Neural progenitor cell (in vitro differentiated cells): ENCODE measurements at regions not wholly inside any gene's neighbourhood (a gene's known extent, or its start where the extent isn't known, plus 50 kb on each side); places are given as distances from the start of the nearest gene placed in this dataset.

Experiments used
- DNase-seq: peaks from one replicate; pipeline ENCODE4 v3.0.0-alpha.2; 2016; ENCODE audit warnings: low spot score
- H2AFZ ChIP-seq: fragments of 200-600 bp; sonication (generic); replicated peaks from 2 replicates; pipeline ENCODE4 v1.6.1; 2016; ENCODE audit warnings: antibody characterized with exemption
- H3F3A ChIP-seq: fragments of 200-600 bp; sonication (generic); 2 replicates; pipeline ENCODE4 v1.6.1; 2016; ENCODE audit warnings: antibody characterized with exemption, low read depth
- H3K27ac ChIP-seq: fragments of 200-600 bp; sonication (generic); 2 replicates; pipeline ENCODE4 v1.5.1; 2016; ENCODE audit warnings: mild to moderate bottlenecking
- H3K27me3 ChIP-seq: fragments of 200-600 bp; sonication (generic); 2 replicates; pipeline ENCODE4 v1.6.1; 2016; ENCODE audit warnings: mild to moderate bottlenecking, moderate library complexity
- H3K36me3 ChIP-seq: fragments of 200-600 bp; sonication (generic); 2 replicates; pipeline ENCODE4 v1.5.1; 2016
- H3K4me1 ChIP-seq: fragments of 200-600 bp; sonication (generic); 2 replicates; pipeline ENCODE4 v1.6.1; 2016; ENCODE audit warnings: mixed run types
- H3K4me2 ChIP-seq: fragments of 200-600 bp; sonication (generic); 2 replicates; pipeline ENCODE4 v1.6.1; 2016
- H3K4me3 ChIP-seq: fragments of 200-600 bp; sonication (generic); 2 replicates; pipeline ENCODE4 v1.5.1; 2016
- H3K79me2 ChIP-seq: fragments of 200-600 bp; sonication (generic); 2 replicates; pipeline ENCODE4 v1.6.1; 2016; ENCODE audit warnings: low read depth
- H3K9ac ChIP-seq: fragments of 200-600 bp; sonication (generic); 2 replicates; pipeline ENCODE4 v1.6.1; 2016
- H3K9me3 ChIP-seq: fragments of 200-600 bp; sonication (generic); 2 replicates; pipeline ENCODE4 v1.5.1; 2016; ENCODE audit warnings: low read depth
- H4K20me1 ChIP-seq: fragments of 200-600 bp; sonication (generic); 2 replicates; pipeline ENCODE4 v1.6.1; 2016; ENCODE audit warnings: low read depth
- H3K27ac Mint-ChIP-seq: 3 replicates; pipeline ENCODE4 v1.8.0; 2021; ENCODE audit warnings: mixed read lengths
- H3K27me3 Mint-ChIP-seq: 2 replicates; pipeline ENCODE4 v1.8.0; 2022; ENCODE audit warnings: low read depth, mild to moderate bottlenecking, inconsistent platforms, moderate library complexity, mixed read lengths; ENCODE audit not compliant: insufficient read depth
- H3K36me3 Mint-ChIP-seq: 3 replicates; pipeline ENCODE4 v1.8.0; 2021; ENCODE audit warnings: mixed read lengths
- H3K4me1 Mint-ChIP-seq: 3 replicates; pipeline ENCODE4 v1.8.0; 2021; ENCODE audit warnings: mixed read lengths
- H3K4me3 Mint-ChIP-seq: 3 replicates; pipeline ENCODE4 v1.8.0; 2021; ENCODE audit warnings: mild to moderate bottlenecking, moderate library complexity, mixed read lengths
- H3K9me3 Mint-ChIP-seq: 3 replicates; pipeline ENCODE4 v1.8.0; 2020; ENCODE audit warnings: mixed read lengths
- CTCF ChIP-seq: fragments of 200-600 bp; sonication (generic); IDR thresholded peaks from 2 replicates; pipeline ENCODE4 v1.5.1; 2017; ENCODE audit warnings: antibody characterized with exemption, mild to moderate bottlenecking
- EZH2 ChIP-seq: fragments of 200-600 bp; sonication (generic); IDR thresholded peaks from 2 replicates; pipeline ENCODE4 v1.6.1; 2017; ENCODE audit warnings: antibody characterized with exemption, mild to moderate bottlenecking, moderate library complexity
- EZH2phosphoT487 ChIP-seq: fragments of 200-600 bp; sonication (generic); IDR thresholded peaks from 2 replicates; pipeline ENCODE4 v1.6.1; 2017; ENCODE audit warnings: antibody characterized with exemption

DNA sequence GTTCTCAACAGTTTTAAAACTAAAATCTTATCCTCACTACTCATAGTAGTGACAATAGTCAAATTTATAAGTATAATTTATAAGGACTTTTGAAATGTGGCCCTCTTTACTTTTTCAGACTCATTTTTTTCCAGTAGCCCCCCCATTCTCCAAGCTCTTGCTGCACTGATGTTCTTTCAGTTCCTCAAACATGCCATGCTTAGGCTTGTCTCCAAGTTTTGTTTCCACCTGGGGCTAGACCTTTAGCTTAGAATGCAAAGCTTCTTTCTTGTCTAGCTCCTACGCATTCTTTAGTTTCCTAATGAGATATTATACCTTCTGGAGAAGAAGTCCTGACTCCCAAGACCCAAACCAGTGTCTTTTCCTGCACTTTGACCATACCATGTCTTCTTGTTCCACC lies 222.6 kb downstream of the NOL4 start:
- Histone ChIP-seq H3K4me3 (no peak overlapping the region), H2AFZ (no peak overlapping the region), H3K79me2 (no peaks in the 10 kb centered on the region), H3F3A (no peaks in the 10 kb centered on the region), H3K36me3 (no peaks in the 10 kb centered on the region), H3K9me3 (no peaks in the 10 kb centered on the region), H3K4me2 (no peak overlapping the region), H3K4me1 (no peaks in the 10 kb centered on the region), H3K9ac (no peak overlapping the region), H3K27me3 (no peaks in the 10 kb centered on the region), H3K27ac (no peak overlapping the region), H4K20me1 (no peaks in the 10 kb centered on the region)
- no peak overlapping the region for H3K4me3 Mint-ChIP-seq
- no peak for TF ChIP-seq EZH2
- TF ChIP-seq EZH2phosphoT487, result no peak
- TF ChIP-seq CTCF, result no peak
- H3K27ac Mint-ChIP-seq, result no peak overlapping the region
- DNase-seq, result no peak
- peaks cover 2% of the 10 kb centered on the region for H3K9me3 Mint-ChIP-seq
- no peaks in the 10 kb centered on the region for H3K36me3 Mint-ChIP-seq
- no peaks in the 10 kb centered on the region for H3K27me3 Mint-ChIP-seq
- H3K4me1 Mint-ChIP-seq, result peaks cover 3% of the 10 kb centered on the region

DNA sequence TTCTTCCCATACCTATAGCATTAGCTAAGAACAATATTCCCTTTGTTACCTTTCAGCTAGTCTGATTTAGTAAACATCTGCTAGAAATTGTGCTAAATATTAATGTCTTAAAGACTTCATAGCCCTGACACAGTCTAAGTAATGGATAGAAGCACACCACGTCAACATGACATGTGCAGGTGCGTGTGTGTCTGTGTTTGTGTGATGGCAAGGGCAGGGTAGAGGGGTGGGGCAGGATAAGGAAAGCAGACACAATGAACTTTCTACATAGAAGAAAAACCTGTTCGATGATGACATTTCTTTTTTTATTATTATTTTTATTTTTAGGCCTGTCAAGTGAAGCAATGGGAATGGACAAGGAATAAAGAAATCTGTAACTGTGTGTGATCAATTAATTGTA lies 223.3 kb downstream of the NOL4 start:
- Histone ChIP-seq H3K79me2 (no peaks in the 10 kb centered on the region), H3K27ac (no peak overlapping the region), H3F3A (no peaks in the 10 kb centered on the region), H4K20me1 (no peaks in the 10 kb centered on the region), H3K9me3 (no peaks in the 10 kb centered on the region), H3K4me2 (no peak overlapping the region), H2AFZ (no peak overlapping the region), H3K27me3 (no peaks in the 10 kb centered on the region), H3K4me1 (no peaks in the 10 kb centered on the region), H3K36me3 (no peaks in the 10 kb centered on the region), H3K9ac (no peak overlapping the region), H3K4me3 (no peak overlapping the region)
- Mint-ChIP-seq H3K27ac (no peak overlapping the region), H3K4me1 (peaks cover 3% of the 10 kb centered on the region), H3K27me3 (no peaks in the 10 kb centered on the region), H3K4me3 (no peak overlapping the region), H3K36me3 (no peaks in the 10 kb centered on the region), H3K9me3 (peaks cover 4% of the 10 kb centered on the region)
- no peak for DNase-seq
- no peak for TF ChIP-seq EZH2phosphoT487
- no peak for TF ChIP-seq CTCF
- TF ChIP-seq EZH2, result no peak

DNA sequence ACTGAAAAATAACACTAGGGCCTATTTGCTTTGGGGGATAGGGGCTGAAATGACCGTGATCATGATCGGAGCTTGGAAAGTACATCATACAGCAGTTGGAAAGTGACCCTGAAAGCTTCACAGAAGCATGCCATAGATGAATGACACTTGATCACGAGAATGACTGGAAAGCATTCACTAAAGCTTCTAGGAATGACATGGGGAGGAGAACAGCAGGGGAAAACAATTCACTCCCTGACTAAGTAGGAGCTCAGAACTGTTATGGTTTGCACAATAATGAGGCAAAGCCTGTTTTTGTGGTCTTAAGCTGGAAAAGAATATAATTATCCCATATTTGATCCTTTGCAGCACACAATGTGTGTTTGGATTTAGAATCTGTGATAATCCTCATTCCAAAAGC lies 237.5 kb downstream of the NOL4 start:
- Histone ChIP-seq H3K9ac (no peak overlapping the region), H3K4me3 (no peak overlapping the region), H3K27me3 (no peaks in the 10 kb centered on the region), H3K9me3 (no peaks in the 10 kb centered on the region), H3K27ac (no peak overlapping the region), H2AFZ (no peak overlapping the region), H3K79me2 (no peaks in the 10 kb centered on the region), H3F3A (no peaks in the 10 kb centered on the region), H3K36me3 (no peaks in the 10 kb centered on the region), H3K4me1 (no peaks in the 10 kb centered on the region), H4K20me1 (no peaks in the 10 kb centered on the region), H3K4me2 (no peak overlapping the region)
- no peak overlapping the region for H3K4me3 Mint-ChIP-seq
- peaks cover 10% of the 10 kb centered on the region for H3K4me1 Mint-ChIP-seq
- DNase-seq, result peak; percentile 14
- TF ChIP-seq CTCF (no peak), EZH2phosphoT487 (no peak), EZH2 (no peak)
- no peaks in the 10 kb centered on the region for H3K36me3 Mint-ChIP-seq
- H3K27ac Mint-ChIP-seq, result no peak overlapping the region
- no peaks in the 10 kb centered on the region for H3K27me3 Mint-ChIP-seq
- no peaks in the 10 kb centered on the region for H3K9me3 Mint-ChIP-seq

GRCh38 chr18:33983126-33983525 lies 241.6 kb downstream of the NOL4 start:
- TF ChIP-seq CTCF, result no peak
- TF ChIP-seq EZH2phosphoT487, result no peak
- no peak for TF ChIP-seq EZH2
- H3K27me3 ChIP-seq, result no peaks in the 10 kb centered on the region

More at GRCh38 chr18:33983126-33983525, 241.6 kb downstream of the NOL4 start:
- no peak overlapping the region for H3K9ac ChIP-seq
- no peak overlapping the region for H3K4me3 ChIP-seq
- H3K9me3 ChIP-seq, result no peaks in the 10 kb centered on the region
- H4K20me1 ChIP-seq, result no peaks in the 10 kb centered on the region
- no peak overlapping the region for H2AFZ ChIP-seq
- no peak overlapping the region for H3K4me2 ChIP-seq
- H3K4me3 Mint-ChIP-seq, result no peak overlapping the region
- H3K4me1 Mint-ChIP-seq, result peaks cover 10% of the 10 kb centered on the region
- H3F3A ChIP-seq, result no peaks in the 10 kb centered on the region
- H3K4me1 ChIP-seq, result no peaks in the 10 kb centered on the region
- H3K79me2 ChIP-seq, result no peaks in the 10 kb centered on the region
- no peaks in the 10 kb centered on the region for H3K36me3 ChIP-seq
- no peaks in the 10 kb centered on the region for H3K9me3 Mint-ChIP-seq
- DNase-seq, result no peak
- H3K27ac Mint-ChIP-seq, result no peak overlapping the region
- no peak overlapping the region for H3K27ac ChIP-seq
- no peaks in the 10 kb centered on the region for H3K27me3 Mint-ChIP-seq
- H3K36me3 Mint-ChIP-seq, result no peaks in the 10 kb centered on the region
